HepG2 (cell line): ENCODE measurements at regions not wholly inside any gene's neighbourhood (a gene's known extent, or its start where the extent isn't known, plus 50 kb on each side); places are given as distances from the start of the nearest gene placed in this dataset.

ENCODE experiments used
- ATAC-seq: fragments of 200-7000 bp; cut with Tn5 transposase; 3 replicates; pipeline ENCODE4 v1.9.1; 2020; ENCODE audit warnings: mild to moderate bottlenecking, moderate library complexity
- BruUV-seq: library from RNA; stranded (reverse); fragments of 400-500 nt; replicated peaks from 2 replicates; lab custom pipeline; 2021; lab: Mats Ljungman, UMichigan
- CTCF ChIA-PET: fragments of 300-600 bp; formaldehyde crosslinking; extraction: SDS; loops from one replicate; lab custom pipeline; 2021; ENCODE audit warnings: low total read pairs, inconsistent platforms, low intra/inter-chr PET ratio; lab: Yijun Ruan, JAX
- POLR2A ChIA-PET: fragments of 350-600 bp; sonication (Branson Sonifier 250); formaldehyde crosslinking; loops from one replicate; lab custom pipeline; 2020; ENCODE audit warnings: antibody characterized with exemption, inconsistent platforms; lab: Yijun Ruan, JAX
- DNase-seq: peaks from one replicate; pipeline ENCODE4 v3.0.0-alpha.2; 2015; ENCODE audit warnings: low spot score
- FAIRE-seq: peaks from 3 replicates; lab custom pipeline; 2011; peaks lifted over from hg19 to GRCh38; lab: Jason Lieb, UNC
- H2AFZ ChIP-seq: one replicate; pipeline ENCODE4 v1.6.1; 2011; ENCODE audit warnings: low read length, inconsistent platforms
- H3K27ac ChIP-seq: fragments of 300-600 bp; 3 replicates; pipeline ENCODE4 v1.8.0; 2011; ENCODE audit warnings: mixed run types, mild to moderate bottlenecking, mixed read lengths, low read length, inconsistent platforms; ENCODE audit not compliant: insufficient read depth; ENCODE audit errors: extremely low read length
- H3K27me3 ChIP-seq, 2 experiments: fragments of 200-600 bp in 1 of 2; 2 replicates in 1 of 2; 3 replicates in 1 of 2; pipeline versions ENCODE4 v1.6.0 to v1.8.0; 2011; ENCODE audit warnings: low read length in 2 of 2, mild to moderate bottlenecking in 2 of 2, moderate library complexity in 2 of 2, inconsistent platforms in 1 of 2; ENCODE audit not compliant: insufficient read depth in 2 of 2, control insufficient read depth in 1 of 2
- H3K36me3 ChIP-seq, 2 experiments: fragments of 200-600 bp in 1 of 2; replicated peaks in 1 of 2; 2 replicates in 1 of 2; 3 replicates in 1 of 2; pipeline versions ENCODE4 v1.5.1 to v1.8.0; 2011; ENCODE audit warnings: low read length in 2 of 2, inconsistent platforms in 1 of 2; ENCODE audit not compliant: insufficient read depth in 2 of 2, control insufficient read depth in 1 of 2
- H3K4me1 ChIP-seq: 2 replicates; pipeline ENCODE4 v1.5.1; 2012; ENCODE audit warnings: low read length, inconsistent platforms; ENCODE audit not compliant: insufficient read depth
- H3K4me2 ChIP-seq: 2 replicates; pipeline ENCODE4 v1.6.0; 2011; ENCODE audit warnings: low read depth, low read length, inconsistent platforms
- H3K4me3 ChIP-seq, 3 experiments: fragments of 200-600 bp in 1 of 3; sonication (generic), shearing (Covaris generic) in 1 of 3; replicated peaks in 1 of 3; 2 replicates each; pipeline ENCODE4 v1.5.1; 2011 to 2016; ENCODE audit warnings: low read length in 3 of 3, inconsistent platforms in 2 of 3, low read depth in 2 of 3, mild to moderate bottlenecking in 2 of 3, control low read depth in 1 of 3, mixed read lengths in 1 of 3; ENCODE audit not compliant: insufficient read depth in 1 of 3
- H3K79me2 ChIP-seq: one replicate; pipeline ENCODE4 v1.6.1; 2011; ENCODE audit warnings: low read length, inconsistent platforms; ENCODE audit not compliant: insufficient read depth
- H3K9ac ChIP-seq: 2 replicates; pipeline ENCODE4 v1.6.0; 2011; ENCODE audit warnings: mild to moderate bottlenecking, low read depth, low read length, inconsistent platforms; ENCODE audit not compliant: insufficient read depth
- H3K9me3 ChIP-seq: 2 replicates; pipeline ENCODE4 v1.5.1; 2012; ENCODE audit warnings: mild to moderate bottlenecking, low read length
- H4K20me1 ChIP-seq: 2 replicates; pipeline ENCODE4 v1.6.0; 2011; ENCODE audit warnings: inconsistent platforms, mild to moderate bottlenecking, low read length, moderate library complexity; ENCODE audit not compliant: insufficient read depth
- CREM ChIP-seq, 2 experiments: sonication (generic) in 1 of 2; formaldehyde crosslinking in 1 of 2; IDR thresholded peaks; 2 replicates each; pipeline versions ENCODE4 v1.4.0 to v1.6.1; 2016 to 2020; ENCODE audit warnings: antibody characterized with exemption in 1 of 2, mild to moderate bottlenecking in 1 of 2, missing genetic modification reagents in 1 of 2
- ETV6 ChIP-seq: sonication (generic); formaldehyde crosslinking; conservative IDR thresholded peaks from 2 replicates; pipeline ENCODE4 v1.4.0; 2020; ENCODE audit warnings: missing genetic modification reagents
- HOXA7 ChIP-seq: sonication (generic); formaldehyde crosslinking; IDR thresholded peaks from 2 replicates; pipeline ENCODE4 v1.8.1; 2022; ENCODE audit warnings: mild to moderate bottlenecking, missing genetic modification reagents, moderate library complexity
- IRX3 ChIP-seq: sonication (generic); formaldehyde crosslinking; IDR thresholded peaks from 2 replicates; pipeline ENCODE4 v1.8.1; 2023; ENCODE audit warnings: mild to moderate bottlenecking, low read depth, missing genetic modification reagents, borderline replicate concordance
- KAT2B ChIP-seq: fragments of 150-350 bp; IDR thresholded peaks from 2 replicates; pipeline ENCODE4 v1.6.1; 2014; ENCODE audit warnings: low read depth, low read length, borderline replicate concordance
- NFATC3 ChIP-seq: sonication (generic); formaldehyde crosslinking; IDR thresholded peaks from 2 replicates; pipeline ENCODE4 v1.5.1; 2020; ENCODE audit warnings: mild to moderate bottlenecking, missing genetic modification reagents
- NR1H2 ChIP-seq: sonication (generic); formaldehyde crosslinking; IDR thresholded peaks from 2 replicates; pipeline ENCODE4 v1.8.1; 2022; ENCODE audit warnings: low read depth, missing genetic modification reagents, borderline replicate concordance
- NR2F1 ChIP-seq, 2 experiments: fragments of 450-650 bp in 1 of 2; formaldehyde crosslinking in 1 of 2; IDR thresholded peaks; 2 replicates each; pipeline versions ENCODE4 v1.5.0 to v1.6.1; 2016 to 2020; ENCODE audit warnings: mild to moderate bottlenecking in 1 of 2, missing compliant biosample characterization in 1 of 2, missing genetic modification reagents in 1 of 2, moderate library complexity in 1 of 2
- PLRG1 ChIP-seq: fragments of 450-650 bp; conservative IDR thresholded peaks from 2 replicates; pipeline ENCODE4 v1.6.1; 2016
- RBFOX2 ChIP-seq: fragments of 200-400 bp; formaldehyde crosslinking; IDR thresholded peaks from 2 replicates; pipeline ENCODE4 v1.6.1; 2017; ENCODE audit warnings: low read depth, mild to moderate bottlenecking, low read length
- SP2 ChIP-seq: sonication (generic); formaldehyde crosslinking; IDR thresholded peaks from 2 replicates; pipeline ENCODE4 v1.5.1; 2020; ENCODE audit warnings: mild to moderate bottlenecking, missing genetic modification reagents
- ZBTB1 ChIP-seq: sonication (generic); formaldehyde crosslinking; IDR thresholded peaks from 2 replicates; pipeline ENCODE4 v1.4.0; 2020; ENCODE audit warnings: missing genetic modification reagents, borderline replicate concordance
- ZNF230 ChIP-seq: sonication (generic); formaldehyde crosslinking; IDR thresholded peaks from 2 replicates; pipeline ENCODE4 v1.4.0; 2020; ENCODE audit warnings: mild to moderate bottlenecking, missing genetic modification reagents
- ZNF547 ChIP-seq: sonication (generic); formaldehyde crosslinking; IDR thresholded peaks from 2 replicates; pipeline ENCODE4 v1.5.1; 2020; ENCODE audit warnings: mild to moderate bottlenecking, missing genetic modification reagents
- ZNF687 ChIP-seq: sonication (generic); formaldehyde crosslinking; IDR thresholded peaks from 2 replicates; pipeline ENCODE4 v1.5.1; 2020; ENCODE audit warnings: mild to moderate bottlenecking, missing genetic modification reagents, moderate library complexity
- whole genome bisulfite sequencing: methylation state at CpG from one replicate; pipeline ENCODE4 v1.1.6; 2017; ENCODE audit warnings: low lambda C conversion rate; 5-methylcytosine and 5-hydroxymethylcytosine counted together
- in situ Hi-C: cut with HindIII; loops from 2 replicates; pipeline ENCODE4 v1.10.0; 2017; ENCODE audit warnings: low pct_unique_long_range_greater_than_20kb; ENCODE audit not compliant: extremely low pct_ligation_motif_present
- intact Hi-C: fragments of 100-400 bp; cut with micrococcal nuclease; formaldehyde crosslinking; loops from one replicate; pipeline ENCODE4 v1.10.0; 2022; ENCODE audit not compliant: unreplicated experiment
- TF ChIP-seq, protein P1 (sequence below): sonication (generic); formaldehyde crosslinking; IDR thresholded peaks from 2 replicates; pipeline ENCODE4 v1.5.0; 2020; ENCODE audit warnings: missing genetic modification reagents, mild to moderate bottlenecking, borderline replicate concordance
- TF ChIP-seq, protein P2 (sequence below): IDR thresholded peaks from 2 replicates; pipeline ENCODE4 v1.6.1; 2016; ENCODE audit warnings: control low read depth
- TF ChIP-seq, protein P3 (sequence below): IDR thresholded peaks from 2 replicates; pipeline ENCODE4 v1.6.1; 2016; ENCODE audit warnings: missing compliant biosample characterization, missing genetic modification reagents, borderline replicate concordance

- no peak overlapping the region for H3K4me2 ChIP-seq
- CTCF ChIA-PET: no interaction called here
- intact Hi-C loops: no loop called here
- peaks cover 17 to 44% of the 10 kb centered on the region in 2 experiments; a peak in 4 of 5 replicates for H3K27me3 ChIP-seq
- POLR2A ChIA-PET: no interaction called here
- no peaks in the 10 kb centered on the region for H3K36me3 ChIP-seq
- no peak for FAIRE-seq
- WGBS: 57% methylated on average over 5 of the region's 29 CpGs
- in situ Hi-C loops: no loop called here
- ATAC-seq: no peak
- no peak overlapping the region for H3K27ac ChIP-seq
- H3K79me2 ChIP-seq: no peaks in the 10 kb centered on the region
- H3K4me3 ChIP-seq: no peak overlapping the region
- no peak overlapping the region for H3K9ac ChIP-seq
- no peak for DNase-seq
- no peaks in the 10 kb centered on the region for H3K9me3 ChIP-seq
- no peak overlapping the region for H2AFZ ChIP-seq
- H4K20me1 ChIP-seq: no peaks in the 10 kb centered on the region
- BruUV-seq: no TSS peak
- H3K4me1 ChIP-seq: no peaks in the 10 kb centered on the region
- TF ChIP-seq ZBTB1 (no peak), NR1H2 (CRISPR knock-in tag) (no peak), KAT2B (no peak), HOXA7 (CRISPR knock-in tag) (no peak), ETV6 (CRISPR knock-in tag) (no peak), ZNF547 (CRISPR knock-in tag) (no peak), RBFOX2 (no peak), SP2 (CRISPR knock-in tag) (no peak), IRX3 (no peak), PLRG1 (no peak), ZNF687 (CRISPR knock-in tag) (no peak), NFATC3 (CRISPR knock-in tag) (no peak), ZNF230 (CRISPR knock-in tag) (no peak), CREM (IDR thresholded peaks at IDR 0.05) (no peak), CREM (CRISPR knock-in tag; IDR thresholded peaks at IDR 0.05) (no peak), NR2F1 (CRISPR knock-in tag; IDR thresholded peaks at IDR 0.05) (no peak)
- TF ChIP-seq, protein P1, sequence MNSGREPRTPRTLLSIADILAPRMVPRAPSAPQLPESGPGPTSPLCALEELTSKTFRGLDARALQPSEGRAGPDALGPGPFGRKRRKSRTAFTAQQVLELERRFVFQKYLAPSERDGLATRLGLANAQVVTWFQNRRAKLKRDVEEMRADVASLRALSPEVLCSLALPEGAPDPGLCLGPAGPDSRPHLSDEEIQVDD: no peak
- TF ChIP-seq, protein P2, sequence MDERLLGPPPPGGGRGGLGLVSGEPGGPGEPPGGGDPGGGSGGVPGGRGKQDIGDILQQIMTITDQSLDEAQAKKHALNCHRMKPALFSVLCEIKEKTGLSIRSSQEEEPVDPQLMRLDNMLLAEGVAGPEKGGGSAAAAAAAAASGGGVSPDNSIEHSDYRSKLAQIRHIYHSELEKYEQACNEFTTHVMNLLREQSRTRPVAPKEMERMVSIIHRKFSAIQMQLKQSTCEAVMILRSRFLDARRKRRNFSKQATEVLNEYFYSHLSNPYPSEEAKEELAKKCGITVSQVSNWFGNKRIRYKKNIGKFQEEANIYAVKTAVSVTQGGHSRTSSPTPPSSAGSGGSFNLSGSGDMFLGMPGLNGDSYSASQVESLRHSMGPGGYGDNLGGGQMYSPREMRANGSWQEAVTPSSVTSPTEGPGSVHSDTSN (CRISPR knock-in tag): no peak
- TF ChIP-seq, protein P3, sequence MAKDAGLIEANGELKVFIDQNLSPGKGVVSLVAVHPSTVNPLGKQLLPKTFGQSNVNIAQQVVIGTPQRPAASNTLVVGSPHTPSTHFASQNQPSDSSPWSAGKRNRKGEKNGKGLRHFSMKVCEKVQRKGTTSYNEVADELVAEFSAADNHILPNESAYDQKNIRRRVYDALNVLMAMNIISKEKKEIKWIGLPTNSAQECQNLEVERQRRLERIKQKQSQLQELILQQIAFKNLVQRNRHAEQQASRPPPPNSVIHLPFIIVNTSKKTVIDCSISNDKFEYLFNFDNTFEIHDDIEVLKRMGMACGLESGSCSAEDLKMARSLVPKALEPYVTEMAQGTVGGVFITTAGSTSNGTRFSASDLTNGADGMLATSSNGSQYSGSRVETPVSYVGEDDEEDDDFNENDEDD (CRISPR knock-in tag): no peak
These were observed 156.5 kb upstream of the C14orf180 start for GRCh38 chr14:104422837-104423681.
